ENCODE measurements at regions not wholly inside any gene's neighbourhood (a gene's known extent, or its start where the extent isn't known, plus 50 kb on each side); places are given as distances from the start of the nearest gene placed in this dataset.
"Not testable (repeated sequence)": the region's sequence is repeated elsewhere in the genome, so short reads cannot be mapped to it uniquely, and the experiment has no call there.

DNA sequence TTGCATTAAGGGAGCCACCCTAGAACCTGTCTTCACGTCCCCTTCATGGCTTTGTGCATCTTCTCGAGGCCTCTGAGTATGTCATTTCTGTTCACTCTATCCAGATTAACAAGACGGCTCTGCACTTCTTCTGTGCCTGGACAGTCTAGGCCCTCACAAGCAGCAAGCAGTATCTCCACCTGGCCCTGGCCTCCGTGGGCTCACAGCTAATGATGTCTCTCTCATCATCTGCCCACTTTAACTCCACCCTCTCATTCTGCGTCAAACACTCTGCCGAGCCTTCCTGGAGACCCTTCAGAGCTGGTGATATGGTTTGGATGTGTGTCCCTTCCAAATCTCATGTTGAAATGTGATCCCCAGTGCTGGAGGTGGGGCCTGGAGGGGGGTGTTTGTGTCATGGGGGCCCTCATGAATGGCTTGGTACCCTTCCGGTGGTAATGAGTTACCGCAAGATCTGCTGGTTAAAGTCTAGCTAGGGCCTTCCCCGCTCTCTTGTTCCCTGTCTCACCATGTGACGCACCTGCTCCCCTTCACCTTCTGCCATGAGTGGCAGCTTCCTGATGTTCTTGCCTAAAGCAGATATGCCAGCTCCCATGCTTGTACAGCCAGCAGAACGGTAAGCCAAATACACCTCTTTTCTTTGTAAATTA is 132.5 kb upstream of the ID2 start:
- no peak for DNase-seq (ENCODE audit: low spot score)

DNA sequence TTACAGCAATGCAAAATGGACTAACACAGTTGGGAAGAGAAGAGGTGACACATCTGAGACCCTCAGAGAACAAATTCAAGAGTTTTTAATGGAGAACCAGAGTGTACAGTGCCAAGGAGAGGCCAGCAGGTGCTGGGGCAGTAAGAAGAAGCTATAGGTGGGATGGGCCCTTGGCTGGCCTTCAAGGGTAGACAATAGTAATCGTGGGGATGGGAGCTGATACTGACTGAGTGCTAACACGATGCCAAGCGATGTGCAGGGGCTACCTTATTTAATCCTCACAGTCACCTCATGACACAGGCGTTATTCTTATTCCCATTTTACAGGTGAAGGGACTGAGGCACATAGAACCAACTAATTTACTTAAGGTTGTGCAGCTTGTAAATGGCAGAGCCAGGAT is 131.9 kb upstream of the ID2 start:
- DNase-seq (ENCODE audit: low spot score) = no peak

GRCh38 chr2:8550481-8550880 is 131.4 kb upstream of the ID2 start:
- DNase-seq (ENCODE audit: low spot score) = no peak

- DNase-seq (ENCODE audit: low spot score) = no peak
These were observed 130.8 kb upstream of the ID2 start for GRCh38 chr2:8550937-8551621.

DNA sequence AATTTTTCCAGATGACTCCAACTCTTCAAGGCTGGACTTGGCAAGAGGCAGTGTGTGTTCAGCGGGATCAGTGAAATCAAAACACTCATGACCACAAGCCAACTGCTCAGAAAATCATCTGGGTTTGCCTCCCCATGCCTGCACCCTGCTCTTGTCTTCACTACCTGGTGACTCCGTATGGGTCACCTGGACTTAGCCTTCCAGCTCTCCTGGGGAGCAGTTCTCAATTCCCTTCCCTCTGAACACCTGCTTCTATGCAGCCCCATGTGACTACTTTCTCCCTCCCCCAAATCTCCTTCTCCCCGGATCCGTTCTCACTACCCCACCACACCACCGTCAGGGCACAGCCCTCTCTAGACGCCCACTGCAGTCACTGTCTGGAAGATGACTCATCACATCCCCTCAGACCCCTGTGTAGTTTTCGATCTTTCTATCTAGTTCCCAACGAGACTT is 130.2 kb upstream of the ID2 start:
- no peak for DNase-seq (ENCODE audit: low spot score)

DNA sequence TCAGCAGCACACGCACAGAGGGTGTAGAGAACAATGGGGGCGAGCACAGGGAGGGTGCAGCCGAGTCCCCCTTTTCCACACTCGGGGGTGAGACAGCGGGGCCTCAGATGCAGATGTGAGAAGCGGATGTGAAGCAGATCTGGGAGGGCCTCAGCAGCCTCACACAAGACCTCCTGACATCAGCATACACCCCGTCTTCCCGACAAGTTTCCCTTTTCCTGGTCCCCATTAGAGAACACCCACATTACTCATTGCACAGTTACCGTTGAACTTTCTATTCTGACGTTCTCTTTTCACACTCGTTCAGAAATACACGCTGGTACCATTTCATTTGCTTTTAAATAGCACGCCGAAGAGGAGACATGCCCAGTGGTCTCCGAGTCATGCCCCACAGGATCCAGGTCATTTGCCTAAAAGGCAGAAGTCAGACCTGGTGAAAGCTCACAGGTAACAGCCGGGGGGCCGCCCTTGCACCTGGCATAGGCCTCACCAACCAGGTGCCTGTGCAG is 129.5 kb upstream of the ID2 start:
- no peak for DNase-seq (ENCODE audit: low spot score)

DNA sequence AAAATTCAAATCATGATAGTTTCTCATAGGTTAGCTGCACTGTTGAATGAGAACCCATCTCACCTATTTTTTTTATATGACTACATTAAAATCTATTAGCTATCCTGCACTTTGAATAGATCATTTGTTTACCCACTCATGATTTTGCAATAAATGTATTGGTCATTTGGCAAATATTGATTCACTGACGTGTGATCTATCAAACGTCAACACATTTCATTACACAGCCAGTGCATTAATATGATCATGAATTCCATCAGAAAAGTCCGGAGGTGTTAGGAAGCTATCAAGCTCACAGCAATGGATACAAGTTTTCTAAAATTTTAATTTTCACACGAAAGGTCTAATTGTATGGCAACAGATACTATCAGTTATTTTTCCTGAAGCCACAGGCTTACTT is 128.2 kb upstream of the ID2 start:
- DNase-seq (ENCODE audit: low spot score) = no peak

DNA sequence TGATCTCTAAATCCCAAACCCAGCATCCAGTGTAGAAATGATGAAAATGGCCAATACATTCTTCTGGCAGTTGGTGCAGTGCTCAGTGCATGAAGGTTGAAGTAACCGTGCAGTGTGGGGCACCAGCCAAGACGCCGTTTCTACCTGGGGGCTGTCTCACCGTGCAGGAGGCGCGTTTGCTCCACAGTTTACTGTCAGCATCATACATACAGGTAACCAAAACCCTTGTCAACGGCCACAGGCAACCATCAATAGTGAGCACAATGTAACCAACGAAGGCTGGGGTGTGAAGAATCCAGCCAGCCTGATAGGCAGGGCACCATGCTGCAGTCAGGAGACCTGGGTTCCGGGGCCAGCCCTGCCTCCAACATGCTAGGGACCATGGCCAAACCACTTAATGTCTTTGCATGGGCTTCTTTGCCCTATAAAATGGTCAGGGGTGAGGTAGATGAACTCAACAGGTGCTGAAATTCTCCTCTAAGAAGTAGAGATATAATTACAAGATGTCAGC is 127.5 kb upstream of the ID2 start:
- DNase-seq (ENCODE audit: low spot score) = no peak

GRCh38 chr2:8555543-8555942 is 126.3 kb upstream of the ID2 start:
- no peak for DNase-seq (ENCODE audit: low spot score)

DNA sequence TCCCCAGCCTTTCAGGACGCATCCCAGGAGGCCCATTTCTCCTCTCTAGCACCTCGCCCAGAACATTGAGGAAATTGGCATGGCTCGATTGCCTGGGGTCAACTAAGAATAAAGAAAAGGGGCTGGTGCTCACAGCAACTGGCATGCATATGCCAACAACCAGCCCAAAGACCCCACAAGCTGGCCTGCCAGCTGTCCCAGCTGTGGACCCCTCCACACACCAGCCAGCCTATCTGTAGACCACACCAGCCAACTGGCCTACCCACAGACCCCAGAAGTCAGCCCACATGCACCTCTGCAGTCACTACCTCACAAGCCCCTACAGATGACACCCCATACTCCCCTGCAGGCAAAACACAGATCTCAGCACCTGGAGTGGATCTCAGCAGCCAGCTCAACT is 123.8 kb upstream of the ID2 start:
- no peak for DNase-seq (ENCODE audit: low spot score)

GRCh38 chr2:8558956-8559355 is 122.9 kb upstream of the ID2 start:
- no peak for DNase-seq (ENCODE audit: low spot score)

GRCh38 chr2:8559805-8560204 is 122.1 kb upstream of the ID2 start:
- DNase-seq (ENCODE audit: low spot score) = no peak

GRCh38 chr2:8561692-8562091 is 120.2 kb upstream of the ID2 start:
- not testable (repeated sequence) for DNase-seq (ENCODE audit: low spot score)

DNA sequence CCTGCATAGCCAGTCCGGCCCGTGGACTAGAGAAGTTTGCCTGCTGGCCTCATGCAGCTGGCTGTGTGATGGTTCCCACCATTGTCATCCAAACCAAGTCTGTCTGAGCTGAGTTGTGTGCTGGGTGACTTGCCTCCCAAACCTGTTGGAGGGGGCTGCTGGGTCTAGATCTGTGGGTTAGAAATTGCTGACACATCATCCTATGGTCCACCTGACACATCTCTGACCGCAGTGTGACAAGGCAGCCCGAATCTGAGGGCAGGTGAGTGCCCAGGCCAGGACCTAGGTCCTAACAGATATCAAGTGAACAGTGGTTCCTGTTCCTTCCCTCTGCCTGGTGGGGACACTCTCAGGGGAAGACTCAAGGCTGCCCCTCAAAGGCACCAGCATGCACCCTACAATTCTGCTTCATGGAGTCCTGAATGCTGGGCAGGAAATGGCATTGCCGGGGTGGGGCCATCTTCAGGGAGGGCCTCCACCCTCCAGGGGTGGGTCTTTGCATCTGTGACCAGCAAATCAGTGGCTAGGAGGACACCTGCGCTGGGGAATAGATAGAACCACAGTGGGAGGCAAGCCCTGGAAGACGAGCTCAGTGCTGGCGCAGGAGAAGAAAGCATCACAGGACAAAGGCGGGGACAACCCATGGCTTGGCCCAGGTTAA is 117.9 kb upstream of the ID2 start:
- DNase-seq (ENCODE audit: low spot score) = no peak

GRCh38 chr2:8564475-8564874 is 117.4 kb upstream of the ID2 start:
- no peak for DNase-seq (ENCODE audit: low spot score)

DNA sequence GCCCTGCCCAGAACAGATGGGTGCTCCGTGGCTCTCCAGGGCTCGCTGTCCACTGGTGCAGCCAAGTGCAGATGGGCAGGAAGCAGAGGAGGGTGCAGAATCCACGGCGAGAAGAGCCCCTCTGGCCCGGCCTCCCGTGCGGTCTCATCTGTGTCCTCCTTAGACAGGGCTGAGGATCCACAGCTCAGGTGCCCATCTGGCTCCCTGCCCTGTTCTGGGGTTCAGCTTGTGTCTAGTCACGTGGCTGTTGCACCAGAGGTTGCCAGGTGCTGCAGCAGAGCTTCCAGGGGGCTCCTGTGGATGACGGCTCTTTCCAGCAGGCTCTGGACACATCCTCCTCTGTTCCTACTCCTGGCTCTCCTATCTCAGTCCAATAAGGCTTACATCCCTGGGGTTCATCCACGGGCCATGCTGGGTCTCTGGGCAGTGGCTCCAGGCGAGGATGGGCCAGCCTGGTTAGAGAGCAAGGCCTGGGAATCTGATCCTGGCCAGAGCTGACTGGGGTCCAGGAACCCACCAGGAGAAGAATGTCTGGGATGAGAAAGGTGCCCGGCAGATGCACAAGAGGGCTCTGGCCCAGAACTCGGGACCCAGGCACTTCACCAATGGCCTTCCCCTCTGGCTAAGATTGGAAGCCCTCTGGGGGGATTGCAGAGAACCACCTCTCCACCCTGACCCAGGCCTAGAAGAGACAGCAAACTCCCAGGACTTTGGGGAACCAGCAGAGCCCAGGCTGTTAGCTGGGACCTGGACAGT is 116.3 kb upstream of the ID2 start:
- DNase-seq (ENCODE audit: low spot score) = no peak

DNA sequence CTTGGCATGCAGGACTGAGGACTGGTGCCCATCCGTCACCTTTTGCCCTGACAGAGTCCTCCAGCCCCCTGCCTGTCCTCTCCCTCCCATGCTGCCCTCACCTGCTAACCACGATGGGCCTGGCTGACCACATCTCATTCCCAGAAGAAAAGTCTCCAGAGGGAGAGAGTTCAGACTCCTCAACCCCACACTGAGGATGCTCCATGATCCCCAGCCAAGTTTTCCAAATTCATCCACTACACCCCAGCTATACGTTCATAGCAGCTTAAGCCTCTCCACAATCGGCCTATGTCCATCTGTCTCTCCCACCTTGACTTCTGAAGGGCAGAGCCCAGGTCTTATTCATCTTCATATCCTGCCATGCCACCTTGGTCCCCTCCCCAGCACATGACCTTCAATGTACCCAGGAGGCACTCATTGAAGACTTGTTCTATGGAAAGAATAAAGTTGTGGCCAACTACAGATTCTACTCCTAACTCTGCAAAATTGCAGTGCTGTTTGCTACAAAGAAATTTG is 115.6 kb upstream of the ID2 start:
- DNase-seq (ENCODE audit: low spot score) = no peak

DNA sequence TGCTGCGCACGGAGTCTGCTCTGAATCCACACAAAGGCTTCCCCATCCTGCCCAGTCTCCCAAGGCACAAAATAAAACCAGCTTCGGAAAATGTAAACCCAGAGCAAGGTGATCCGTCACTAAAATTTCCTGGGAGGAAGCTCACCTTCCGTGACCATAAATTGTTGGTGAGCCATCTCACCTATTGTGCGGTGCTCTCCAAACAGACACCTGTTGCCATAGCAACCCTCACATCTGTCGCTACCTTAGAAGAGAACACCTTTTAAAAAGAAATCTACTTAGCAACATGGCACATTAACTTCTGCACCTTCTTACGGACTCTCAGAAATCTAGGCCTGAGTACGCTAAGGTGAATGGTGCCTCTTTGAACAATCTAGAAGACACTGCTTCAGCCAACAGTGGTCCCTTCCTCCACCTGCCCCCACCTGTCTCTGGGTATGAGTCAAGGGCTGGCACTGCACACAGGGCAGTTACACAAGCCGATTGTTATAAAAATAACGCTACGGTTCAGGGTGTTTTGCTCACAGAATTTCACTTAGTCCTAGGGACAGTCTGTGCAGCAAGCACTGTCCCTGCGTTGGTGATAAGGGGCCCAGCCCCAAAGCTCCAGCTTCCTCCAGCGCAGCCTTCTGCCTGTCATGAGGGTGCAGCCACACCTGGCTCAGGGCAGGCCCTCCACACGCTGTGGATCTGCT is 114.9 kb upstream of the ID2 start:
- no peak for DNase-seq (ENCODE audit: low spot score)

DNA sequence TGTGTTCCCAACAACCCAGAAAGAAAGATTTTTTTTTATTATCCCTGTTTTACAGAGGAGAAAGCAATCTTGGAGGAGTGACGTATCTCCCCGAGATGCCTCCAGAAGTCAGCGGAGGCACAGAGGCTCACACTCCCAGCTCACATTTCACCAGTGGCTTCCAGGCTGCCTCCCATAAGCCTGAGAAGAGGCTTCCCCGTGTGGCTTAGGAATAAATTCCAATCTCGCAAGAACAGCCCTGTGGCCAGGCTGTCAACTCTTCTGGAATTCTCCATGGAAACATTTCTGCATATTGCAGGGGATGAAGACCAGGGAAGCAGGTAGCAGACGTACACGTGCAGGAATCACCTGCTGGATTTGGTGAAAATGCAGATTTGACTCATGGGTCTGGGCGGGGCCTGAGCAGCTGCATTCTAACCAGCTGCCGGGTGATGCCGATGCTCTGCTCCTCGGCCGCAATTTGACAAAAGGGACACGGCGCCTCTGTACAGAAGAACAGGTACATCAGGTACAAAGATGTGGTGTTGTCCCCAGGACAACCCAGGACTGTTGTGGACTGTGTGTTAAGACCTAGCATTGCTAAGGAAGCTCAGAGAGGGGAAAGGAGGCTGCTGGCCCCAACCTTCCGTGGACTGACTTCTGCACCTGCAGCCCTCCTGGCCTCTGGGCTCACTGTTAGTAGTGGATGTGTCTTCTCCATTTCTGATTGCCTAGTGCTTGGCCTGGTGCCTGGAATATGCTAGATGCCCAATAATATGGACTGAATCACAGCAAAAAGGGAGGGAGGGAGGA is 114.2 kb upstream of the ID2 start:
- no peak for DNase-seq (ENCODE audit: low spot score)

- DNase-seq (ENCODE audit: low spot score) = no peak
These were observed 113.1 kb upstream of the ID2 start for GRCh38 chr2:8568543-8569302.

All from H4 (cell line).